ENCODE measurements at regions not wholly inside any gene's neighbourhood (a gene's known extent, or its start where the extent isn't known, plus 50 kb on each side); places are given as distances from the start of the nearest gene placed in this dataset.

DNA sequence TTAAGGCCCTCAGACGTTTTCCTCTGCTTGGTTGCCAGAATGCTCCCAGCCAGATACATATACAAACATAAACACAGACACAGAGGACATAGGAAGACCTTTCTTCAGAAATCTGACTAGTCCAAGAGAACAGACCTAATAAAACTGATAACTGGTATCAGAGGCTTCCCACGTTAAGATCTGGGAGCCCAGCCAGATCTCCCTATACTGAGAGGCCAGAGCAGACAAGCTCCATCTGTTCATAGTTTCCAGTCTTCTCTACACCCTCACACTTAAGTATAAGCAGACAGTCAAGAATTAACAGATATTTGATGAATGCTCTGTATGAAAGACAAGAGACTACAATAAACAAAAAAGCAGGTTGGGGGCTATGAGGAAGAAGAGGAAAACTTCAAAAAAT, 240.5 kb upstream of the CHAC2 start:
- TF ChIP-seq CTCF (IDR thresholded peaks at IDR 0.05), result no peak
- no peak for TF ChIP-seq POLR2A (IDR thresholded peaks at IDR 0.05)

All from Peyer's patch (tissue), 4 donors.